ENCODE measurements at regions not wholly inside any gene's neighbourhood (a gene's known extent, or its start where the extent isn't known, plus 50 kb on each side); places are given as distances from the start of the nearest gene placed in this dataset.

- DNase-seq (ENCODE audit: low spot score): no peak
Observed at GRCh38 chr20:10921491-10922010, 247.8 kb upstream of the JAG1 start.

- no peak for DNase-seq (ENCODE audit: low spot score)
Observed at GRCh38 chr20:10922506-10922905, 248.7 kb upstream of the JAG1 start.

GRCh38 chr20:10922941-10923340 lies 249.1 kb upstream of the JAG1 start:
- DNase-seq (ENCODE audit: low spot score): no peak

- DNase-seq (ENCODE audit: low spot score): no peak
Observed at GRCh38 chr20:10924644-10925201, 250.9 kb upstream of the JAG1 start.

- DNase-seq (ENCODE audit: low spot score): no peak
Observed at GRCh38 chr20:10925767-10926166, 252.0 kb upstream of the JAG1 start.

- no peak for DNase-seq (ENCODE audit: low spot score)
Observed at GRCh38 chr20:10927011-10927583, 253.3 kb upstream of the JAG1 start.

DNA sequence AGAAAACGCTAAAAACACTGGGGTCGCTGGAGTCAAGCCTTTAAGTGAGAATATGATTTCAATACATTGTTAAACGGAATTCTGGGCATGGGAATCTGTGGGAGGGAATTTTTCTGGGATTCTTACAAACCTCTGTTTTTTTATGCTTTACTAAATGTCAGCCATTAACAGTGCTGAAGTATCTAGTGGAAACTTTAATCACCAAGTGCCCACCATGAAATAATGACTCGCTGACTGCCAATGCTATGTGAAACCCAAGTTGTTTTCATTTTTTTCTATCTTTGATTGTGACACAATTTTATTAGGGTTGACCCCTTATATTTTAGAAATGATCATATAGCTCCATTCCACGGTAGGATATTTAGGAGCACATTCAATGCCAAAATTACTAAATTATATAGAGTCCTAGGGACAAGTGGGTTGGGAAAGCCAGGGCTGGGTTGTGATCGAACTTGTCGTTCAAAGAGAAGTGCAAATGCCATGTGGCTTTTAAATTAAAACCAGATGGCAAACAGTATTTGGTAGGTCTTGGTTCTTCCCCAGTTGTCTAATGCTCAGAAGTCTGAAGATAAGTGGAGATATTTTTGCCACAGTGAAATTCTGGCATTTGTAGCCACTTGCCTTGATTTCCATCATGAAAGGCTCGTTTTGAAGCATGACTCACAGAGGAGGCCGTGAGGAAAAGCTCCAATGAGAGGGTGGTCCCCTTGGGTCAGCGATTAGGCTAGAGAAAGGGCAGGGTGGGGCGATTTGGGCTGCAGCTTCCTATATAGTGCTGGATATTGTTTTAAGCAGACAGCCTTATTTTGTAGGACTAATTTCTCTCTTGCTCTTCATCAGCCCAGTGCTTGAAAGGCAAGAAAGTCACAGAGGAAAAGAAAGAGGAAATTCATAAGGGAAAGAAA lies 254.4 kb upstream of the JAG1 start:
- DNase-seq (ENCODE audit: low spot score): no peak

- DNase-seq (ENCODE audit: low spot score): no peak
Observed at GRCh38 chr20:10928841-10929421, 255.1 kb upstream of the JAG1 start.

- DNase-seq (ENCODE audit: low spot score): no peak
Observed at GRCh38 chr20:10935658-10936402, 262.0 kb upstream of the JAG1 start.

DNA sequence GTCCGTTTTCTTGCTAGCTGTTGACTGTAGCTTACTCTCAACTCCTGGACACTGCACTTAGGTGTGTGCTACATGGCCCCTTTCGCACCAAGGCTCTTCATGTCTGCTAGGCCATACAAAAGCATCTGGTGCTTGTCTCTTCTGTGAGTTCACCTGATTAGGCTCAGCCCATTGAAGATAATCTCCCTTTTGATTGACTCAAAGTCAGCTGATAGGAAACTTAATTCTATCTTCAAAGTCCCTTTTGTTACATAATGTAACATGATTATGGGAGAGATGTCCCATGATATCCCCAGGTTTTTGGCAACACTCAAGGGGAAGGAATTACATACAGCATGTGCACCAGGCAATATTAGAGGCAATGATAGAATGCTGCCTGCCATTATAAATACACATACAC lies 263.0 kb upstream of the JAG1 start:
- no peak for DNase-seq (ENCODE audit: low spot score)

- DNase-seq (ENCODE audit: low spot score): no peak
Observed at GRCh38 chr20:10939331-10939941, 265.6 kb upstream of the JAG1 start.

GRCh38 chr20:10940941-10941340 lies 267.1 kb upstream of the JAG1 start:
- no peak for DNase-seq (ENCODE audit: low spot score)

DNA sequence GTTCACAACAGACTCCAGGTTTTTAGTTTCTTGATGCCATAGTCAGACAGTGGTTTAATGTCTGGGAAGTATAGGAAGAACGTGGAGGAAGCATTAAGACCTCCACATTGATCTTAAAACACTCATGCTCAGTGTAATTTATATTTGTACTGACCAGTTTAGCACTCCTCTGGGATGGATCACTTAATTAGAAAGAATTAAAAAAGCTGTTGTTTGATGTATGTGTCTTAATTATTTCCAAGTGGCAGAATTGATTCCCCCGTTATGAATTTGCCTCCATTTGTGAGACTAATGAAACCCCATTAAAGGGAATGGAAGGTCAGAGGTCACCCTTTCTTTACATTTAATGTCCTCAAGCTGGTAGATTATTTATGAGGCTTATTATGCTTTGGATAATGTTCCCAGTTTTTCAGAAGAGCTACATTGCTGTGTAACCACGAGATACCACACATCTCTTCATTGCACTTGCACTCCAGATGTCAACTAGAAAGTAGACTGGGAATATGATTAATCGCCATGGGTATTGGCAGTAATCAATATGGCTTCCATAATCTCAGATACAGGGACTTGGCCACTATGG lies 270.0 kb upstream of the JAG1 start:
- no peak for DNase-seq (ENCODE audit: low spot score)

DNA sequence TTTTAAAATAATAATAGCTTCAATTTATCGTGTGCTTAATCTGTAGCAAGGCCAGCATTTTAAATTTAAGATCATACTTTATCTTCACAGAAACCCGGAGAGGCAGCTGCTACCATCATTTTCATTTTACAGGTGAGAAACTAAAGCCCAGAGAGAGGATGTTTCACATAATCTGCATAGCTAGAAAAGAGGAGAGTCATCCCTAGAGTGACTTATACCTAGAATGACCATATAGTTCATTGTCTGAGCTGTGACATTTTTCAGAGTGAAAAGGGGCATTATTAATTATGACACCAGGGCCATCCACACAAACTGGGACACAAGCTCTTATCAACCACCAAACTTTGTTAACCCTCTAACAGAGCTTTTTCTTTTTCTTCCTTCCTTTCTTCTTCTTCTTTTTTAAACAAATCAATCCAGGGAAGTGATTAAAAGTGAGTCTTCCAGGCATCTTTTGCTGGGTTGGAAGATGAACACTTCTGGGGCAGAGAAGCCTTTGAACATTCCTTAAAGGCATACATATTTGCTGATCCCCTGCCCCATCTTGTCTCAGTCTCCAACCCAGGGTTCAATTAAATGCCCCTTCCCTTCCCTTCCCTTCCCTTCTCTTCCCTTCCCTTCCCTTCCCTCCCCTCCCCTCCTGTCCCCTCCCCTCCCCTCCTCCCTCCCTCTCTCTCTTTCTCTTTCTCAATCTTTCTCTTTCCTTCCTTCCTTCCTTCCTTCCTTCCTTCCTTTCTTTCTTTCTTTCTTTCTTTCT lies 272.5 kb upstream of the JAG1 start:
- DNase-seq (ENCODE audit: low spot score): no peak

GRCh38 chr20:10947726-10948125 lies 273.9 kb upstream of the JAG1 start:
- DNase-seq (ENCODE audit: low spot score): no peak

- DNase-seq (ENCODE audit: low spot score): no peak
Observed at GRCh38 chr20:10949930-10950783, 276.4 kb upstream of the JAG1 start.

DNA sequence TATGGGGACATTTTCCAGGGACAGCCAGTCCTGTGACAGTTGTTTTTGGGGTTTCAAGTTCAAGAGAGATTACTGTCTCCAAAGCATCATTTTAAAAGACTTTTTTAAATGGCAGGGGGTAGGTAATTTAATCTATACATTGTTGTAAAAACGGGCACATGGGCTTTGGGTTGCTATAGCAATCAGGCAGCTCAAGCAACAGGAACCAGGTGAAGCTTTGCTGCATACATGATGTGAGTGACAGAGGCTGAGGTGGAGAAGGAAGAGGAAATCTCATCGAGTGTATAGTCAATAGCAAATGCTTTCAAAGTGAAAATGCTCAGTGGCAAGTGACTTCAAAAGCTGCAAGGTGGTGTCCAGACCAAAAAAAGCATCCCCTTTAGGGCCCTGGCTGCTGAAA lies 277.4 kb upstream of the JAG1 start:
- no peak for DNase-seq (ENCODE audit: low spot score)

DNA sequence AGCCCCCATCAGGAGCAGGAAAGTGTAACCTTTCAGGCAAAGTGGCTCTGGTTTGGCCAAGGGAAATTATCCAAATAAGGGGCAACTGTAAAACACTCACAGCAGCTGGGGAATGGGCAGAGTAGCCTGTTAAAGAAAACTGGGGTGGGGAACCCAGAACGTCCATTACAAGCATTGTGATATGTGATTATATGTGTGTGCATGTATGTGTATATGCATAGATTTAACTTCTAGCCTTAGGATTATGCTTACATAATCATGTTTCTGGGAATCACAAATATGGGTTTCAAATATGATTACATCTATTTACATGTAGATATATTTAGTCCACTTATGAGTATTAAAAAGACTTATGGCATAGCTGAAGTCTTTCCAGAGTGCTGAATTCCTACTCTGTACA lies 278.1 kb upstream of the JAG1 start:
- DNase-seq (ENCODE audit: low spot score): no peak

DNA sequence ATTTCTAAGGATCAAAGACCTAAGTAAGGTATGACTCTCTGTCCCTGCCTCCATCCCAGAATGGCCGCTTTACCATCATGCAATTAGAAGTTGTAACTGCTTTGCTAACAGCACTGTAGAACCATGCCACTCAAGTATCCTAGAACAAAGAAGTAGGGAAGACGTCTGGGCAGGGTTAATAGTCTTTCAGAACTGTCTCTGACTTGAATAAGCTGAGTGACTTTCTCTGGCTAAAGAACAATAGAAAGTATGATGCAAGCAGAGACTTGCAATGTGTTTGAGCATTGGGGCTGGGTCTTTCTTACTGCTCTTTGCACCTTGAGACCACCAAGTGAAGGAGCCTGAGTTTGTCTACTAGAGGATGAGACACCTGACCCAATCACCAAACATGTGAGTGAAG lies 279.6 kb upstream of the JAG1 start:
- no peak for DNase-seq (ENCODE audit: low spot score)

All from putamen (tissue), 1 donor.